HG03354 (cell line): ENCODE measurements at regions not wholly inside any gene's neighbourhood (a gene's known extent, or its start where the extent isn't known, plus 50 kb on each side); places are given as distances from the start of the nearest gene placed in this dataset.
"Not testable (repeated sequence)": the region's sequence is repeated elsewhere in the genome, so short reads cannot be mapped to it uniquely, and the experiment has no call there.

Experiments
- ATAC-seq: cut with Tn5 transposase; IDR thresholded peaks from one replicate; pipeline ENCODE4 v1.9.1; 2021; ENCODE audit warnings: mild to moderate bottlenecking; ENCODE audit not compliant: unreplicated experiment, poor library complexity, severe bottlenecking

DNA sequence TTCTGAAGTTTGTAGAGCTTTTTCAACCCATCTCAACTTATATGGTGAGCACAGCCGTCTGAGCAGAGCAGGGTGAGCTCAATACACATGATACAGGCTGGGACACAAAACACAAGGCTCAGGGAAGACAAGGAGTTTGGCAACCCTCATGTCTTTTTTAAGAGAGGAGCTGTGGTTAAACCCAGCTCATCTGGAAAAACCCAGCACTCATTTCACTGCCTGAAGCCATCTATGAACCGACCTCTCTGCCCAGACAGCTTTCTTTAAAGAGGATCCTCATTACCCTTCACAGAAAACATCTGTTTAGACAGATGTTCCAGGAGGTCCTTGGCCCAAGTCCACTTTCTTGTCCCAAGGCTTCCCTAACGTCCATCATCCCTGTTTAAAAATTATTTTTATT lies 170.0 kb upstream of the TSHZ3 start:
- no peak for ATAC-seq

DNA sequence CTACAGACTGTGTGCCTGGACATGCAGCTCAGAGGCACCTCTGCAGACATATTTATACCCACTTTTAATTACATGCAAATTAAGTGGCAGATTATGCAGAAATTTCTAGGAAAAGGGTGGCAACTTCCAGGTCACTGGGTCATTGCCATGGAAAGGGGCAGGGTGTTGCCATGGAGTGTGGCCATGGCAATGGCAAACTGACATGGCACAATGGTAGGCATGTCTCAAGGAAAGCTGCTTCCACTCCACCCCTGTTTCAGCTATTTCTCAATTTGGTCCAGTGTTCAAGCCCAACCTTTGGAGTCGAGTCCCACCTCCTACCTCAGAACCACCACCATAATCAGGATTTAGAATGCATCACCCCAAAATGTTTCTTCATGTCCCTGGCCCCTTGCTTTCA lies 170.7 kb upstream of the TSHZ3 start:
- no peak for ATAC-seq

DNA sequence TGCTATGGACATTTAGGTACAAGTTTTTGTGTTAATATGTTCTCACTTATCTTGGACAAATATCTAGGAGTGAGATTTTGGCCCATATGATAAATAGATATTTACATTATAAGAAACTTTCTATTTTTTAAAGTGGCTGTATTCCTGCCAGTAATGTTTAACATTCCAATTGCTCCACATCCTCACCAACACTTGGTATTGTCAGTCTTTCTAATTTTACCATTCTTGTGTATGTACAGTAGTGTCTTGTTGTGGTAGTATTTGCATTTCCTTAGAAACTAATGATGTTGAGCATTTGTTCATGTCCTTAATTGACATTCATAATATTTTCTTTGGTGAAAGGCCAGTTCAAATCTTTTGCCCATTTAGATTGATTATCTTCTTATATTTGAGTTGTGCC lies 171.4 kb upstream of the TSHZ3 start:
- no peak for ATAC-seq

DNA sequence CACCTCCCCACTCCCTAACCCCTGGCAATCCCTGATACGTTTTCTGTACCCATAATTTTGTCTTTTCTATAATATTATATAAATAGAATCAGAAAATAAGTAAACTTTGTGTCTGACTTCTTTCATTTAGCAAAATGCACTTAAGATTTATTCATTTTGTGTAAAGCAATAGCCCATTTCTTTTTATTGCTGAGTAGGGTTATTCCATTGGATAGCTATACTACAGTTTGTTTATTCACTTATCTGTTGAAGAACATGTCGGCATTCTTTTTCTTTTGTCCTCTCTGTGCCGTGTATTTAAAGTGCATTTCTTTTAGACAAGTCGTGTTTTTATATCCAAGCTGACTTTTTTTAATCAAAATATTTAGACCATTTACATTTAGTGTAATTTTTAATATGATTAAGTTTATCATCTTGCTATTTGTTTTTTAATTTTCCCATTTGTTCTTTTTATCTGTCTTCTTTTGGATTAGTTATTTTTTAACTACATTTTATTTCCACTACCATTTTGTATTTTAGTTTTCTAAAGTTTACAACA lies 176.4 kb upstream of the TSHZ3 start:
- no peak for ATAC-seq

DNA sequence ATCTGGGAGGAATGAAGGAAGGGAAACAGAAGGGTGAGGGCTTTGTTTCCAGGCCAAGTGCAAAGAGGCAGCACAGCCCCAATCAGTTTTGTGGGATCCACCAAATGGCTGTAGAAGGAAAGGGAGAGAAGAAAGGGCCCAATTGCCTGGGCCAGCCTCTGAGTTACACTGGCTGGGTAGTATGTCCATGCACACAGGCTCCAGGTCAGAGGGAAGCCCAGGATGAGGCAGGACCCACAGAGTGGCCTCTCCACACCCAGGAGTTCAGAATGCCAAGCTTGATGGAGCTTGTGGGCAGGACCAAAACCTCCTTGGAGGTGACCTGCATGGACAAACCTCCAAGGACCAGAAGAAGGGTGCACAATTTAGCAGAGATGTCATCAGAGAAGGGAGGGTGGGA lies 178.2 kb upstream of the TSHZ3 start:
- no peak for ATAC-seq

DNA sequence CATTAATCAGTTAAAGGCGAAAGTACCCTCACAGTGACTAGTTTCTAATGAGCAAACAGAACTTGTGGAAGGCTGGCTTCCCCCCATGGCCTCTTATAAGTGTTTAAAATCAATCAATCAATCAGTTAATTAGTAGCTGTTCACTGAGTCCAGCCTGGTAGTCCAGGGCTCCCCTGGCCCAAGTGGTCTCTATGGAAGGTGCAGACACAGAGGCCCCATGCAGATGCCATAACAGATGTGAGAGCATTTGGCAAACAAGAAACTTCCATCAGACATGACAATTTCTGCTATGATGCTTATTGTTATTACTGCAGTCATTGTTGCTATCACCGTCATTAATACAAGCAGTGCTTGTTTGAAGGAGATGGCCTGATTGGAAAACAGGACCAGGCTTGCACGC lies 179.0 kb upstream of the TSHZ3 start:
- ATAC-seq, result no peak

DNA sequence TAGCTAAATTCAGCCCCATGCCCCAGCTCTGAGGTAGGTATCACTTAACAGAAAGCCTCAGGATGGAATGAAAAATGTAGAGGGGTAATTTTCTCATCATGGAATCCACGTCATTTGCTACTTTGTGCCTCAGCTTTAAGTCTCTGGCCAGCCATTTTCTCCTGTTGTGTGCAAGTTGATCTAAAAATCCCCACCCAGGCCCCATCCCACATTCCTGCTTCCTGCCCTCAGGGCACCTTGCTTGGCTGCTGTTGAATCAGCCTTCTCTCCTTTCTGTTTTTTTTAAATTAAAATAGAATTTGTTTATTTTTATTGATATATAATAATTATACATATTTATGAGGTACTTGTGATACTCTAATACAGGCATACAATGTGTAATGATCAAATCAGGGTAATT lies 179.9 kb upstream of the TSHZ3 start:
- ATAC-seq, result no peak

DNA sequence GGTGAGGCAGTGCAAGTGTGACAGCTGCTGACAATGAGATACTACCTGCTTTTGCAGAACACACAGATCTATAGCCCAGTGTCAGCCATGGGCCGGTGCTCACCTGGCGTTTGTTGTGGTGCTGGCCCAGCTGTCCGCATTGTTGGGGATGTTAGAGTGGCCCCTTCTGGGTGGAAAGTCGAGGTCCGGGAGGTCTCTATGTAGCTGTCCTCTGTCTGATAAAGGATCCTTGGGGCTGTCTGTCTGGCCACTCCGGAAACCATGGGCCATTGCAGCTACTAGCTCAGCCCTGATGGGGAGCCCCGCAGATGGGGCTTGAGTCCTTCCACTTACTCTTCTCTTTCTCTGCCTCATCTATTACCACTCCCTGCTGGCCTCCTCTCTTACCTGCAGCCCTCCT lies 181.5 kb upstream of the TSHZ3 start:
- no peak for ATAC-seq

DNA sequence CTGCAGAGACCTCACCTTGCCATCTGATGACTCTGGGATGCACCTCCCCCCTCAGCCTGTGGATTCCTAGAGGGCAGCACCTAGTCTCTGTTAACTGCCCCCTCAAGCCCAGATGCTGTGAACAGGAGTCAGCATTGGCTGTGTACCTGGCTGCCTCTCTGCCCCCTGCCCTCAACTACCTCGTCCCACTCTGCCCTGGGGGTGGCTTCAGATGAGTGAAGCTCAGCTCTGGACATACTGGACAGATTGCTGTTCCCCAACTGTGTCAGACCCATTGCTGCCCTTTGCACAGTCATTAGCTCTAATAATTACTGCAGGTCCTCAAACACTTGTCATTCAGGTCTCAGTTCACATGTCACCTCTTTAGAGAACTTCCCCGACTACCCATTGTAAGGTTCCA lies 182.1 kb upstream of the TSHZ3 start:
- no peak for ATAC-seq

DNA sequence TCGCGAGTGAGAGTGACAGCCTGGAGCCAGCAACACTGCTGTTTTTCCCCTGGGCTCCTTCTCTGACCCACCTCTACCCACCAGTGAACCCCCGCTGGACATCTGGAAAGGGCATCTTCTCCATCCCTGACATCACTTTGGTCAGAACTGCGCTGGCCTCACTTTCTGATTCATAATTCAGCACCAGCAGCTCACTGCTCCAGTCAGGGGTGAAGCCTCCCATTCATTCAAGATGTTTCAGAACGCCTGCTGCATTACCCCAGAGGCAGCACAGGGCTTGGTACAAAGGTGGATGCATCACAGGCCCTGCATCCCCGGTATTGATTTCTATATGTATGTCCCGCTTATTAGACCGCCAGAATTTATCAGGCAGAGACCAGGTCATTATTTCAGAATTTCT lies 182.8 kb upstream of the TSHZ3 start:
- no peak for ATAC-seq

DNA sequence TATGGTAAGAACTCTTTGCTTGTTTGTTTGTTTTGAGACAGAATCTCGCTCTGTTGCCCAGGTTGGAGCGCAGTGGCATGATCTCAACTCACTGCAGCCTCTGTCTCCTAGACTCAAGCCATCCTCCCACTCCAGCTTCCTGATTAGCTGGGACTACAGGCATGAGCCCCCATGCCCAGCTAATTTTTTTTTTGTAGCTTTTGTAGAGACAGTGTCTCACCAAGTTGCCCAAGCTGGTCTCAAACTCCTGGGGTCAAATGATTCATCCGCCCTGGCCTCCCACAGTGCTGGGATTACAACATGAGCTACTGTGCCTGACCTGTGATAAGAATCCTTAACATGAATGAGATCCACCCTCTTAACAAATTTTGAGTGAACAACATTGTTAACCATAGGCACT lies 183.9 kb upstream of the TSHZ3 start:
- no peak for ATAC-seq

DNA sequence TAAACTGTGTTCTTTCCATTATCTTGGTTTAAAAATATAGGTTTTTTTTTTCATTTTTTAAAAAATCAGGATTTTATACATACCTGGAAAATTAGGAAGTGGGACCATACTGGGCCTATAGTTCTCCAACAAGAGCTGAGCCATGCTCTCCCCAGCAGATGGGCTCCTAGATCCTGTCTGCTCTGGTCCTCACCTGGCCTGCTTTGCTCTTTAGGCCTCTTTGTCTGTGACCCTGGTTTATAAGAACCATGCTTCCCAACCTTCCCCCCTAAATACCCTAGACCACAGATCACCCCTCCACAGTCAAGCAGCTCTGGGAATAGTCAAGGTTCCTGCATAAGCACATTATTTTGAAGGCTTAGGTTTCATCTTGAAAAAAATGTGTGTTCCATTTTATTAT lies 185.0 kb upstream of the TSHZ3 start:
- no peak for ATAC-seq

DNA sequence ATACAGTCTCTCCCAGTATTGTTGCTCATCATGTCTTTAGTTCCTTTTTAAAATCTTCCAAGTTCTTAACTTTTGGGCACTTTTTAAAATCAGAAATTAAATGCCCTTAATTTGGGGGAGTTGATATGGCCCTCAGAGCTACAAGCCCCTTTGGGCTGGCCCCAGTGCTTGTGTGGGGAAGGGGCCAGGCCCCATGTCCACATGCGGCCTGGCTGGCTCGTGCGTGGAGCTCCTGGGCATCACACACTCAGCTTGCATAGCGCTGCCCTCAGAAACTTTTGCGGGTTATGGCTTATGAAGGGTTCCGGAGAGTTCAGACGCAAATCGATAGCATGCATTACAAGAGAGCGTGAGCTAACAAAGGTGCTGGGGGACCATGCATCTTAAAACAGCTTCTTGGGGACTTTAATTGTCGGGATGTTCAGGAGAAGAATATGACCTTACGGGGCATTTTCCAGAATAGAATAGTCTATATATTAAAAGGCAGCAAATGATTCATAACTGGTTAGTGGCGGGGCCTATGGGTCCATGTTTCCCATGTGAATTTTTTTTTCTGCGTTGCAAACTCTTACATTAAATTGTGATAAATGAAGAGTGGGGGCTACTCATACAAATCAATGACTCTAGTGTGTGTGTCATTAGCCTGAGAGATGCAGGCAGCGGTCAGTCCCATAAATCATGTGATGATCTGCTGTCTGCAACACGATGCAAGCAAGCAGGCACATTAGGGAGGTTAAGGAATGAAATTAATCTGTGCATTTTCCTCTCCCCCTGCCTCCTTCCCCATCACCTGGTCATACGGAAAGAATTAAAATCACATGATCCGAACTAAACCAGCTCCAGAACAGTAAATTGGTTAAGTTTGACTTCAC lies 185.8 kb upstream of the TSHZ3 start:
- no peak for ATAC-seq

DNA sequence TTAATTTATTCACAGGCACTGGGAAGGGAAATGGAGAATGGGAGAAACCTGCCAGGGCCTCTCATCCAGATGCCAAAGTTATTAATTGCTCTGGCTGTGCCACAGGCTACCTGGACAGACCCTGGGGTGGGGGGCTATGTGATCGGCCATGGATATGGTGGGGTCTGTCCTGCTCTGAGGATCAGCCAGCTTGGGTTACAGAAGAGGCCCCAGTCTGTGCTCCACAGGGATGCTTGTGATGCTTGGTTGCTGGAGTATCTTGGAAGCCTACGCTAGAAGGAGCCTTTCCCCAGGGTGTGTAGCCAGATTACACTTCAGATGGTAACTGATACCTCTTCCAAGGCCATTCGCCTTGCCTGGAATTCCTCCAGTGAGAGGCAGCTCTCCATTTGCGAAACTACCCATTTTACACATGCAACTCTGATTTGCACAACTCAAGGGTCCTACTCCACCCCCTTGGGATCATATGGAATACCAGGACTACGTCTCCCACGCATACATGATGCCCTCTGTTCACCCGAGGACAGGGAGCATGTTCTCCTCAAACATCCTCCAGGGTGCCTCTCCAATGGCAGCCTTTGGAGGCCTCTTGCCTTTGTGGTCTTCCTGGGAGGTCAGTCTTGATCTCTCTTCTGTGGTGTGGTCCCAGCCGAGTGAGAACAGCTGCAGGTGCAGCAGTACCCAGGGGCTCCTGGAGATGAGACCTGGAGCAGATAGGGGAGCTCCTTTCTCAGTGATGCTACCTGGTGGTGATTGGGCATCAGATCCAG lies 186.6 kb upstream of the TSHZ3 start:
- ATAC-seq, result no peak

DNA sequence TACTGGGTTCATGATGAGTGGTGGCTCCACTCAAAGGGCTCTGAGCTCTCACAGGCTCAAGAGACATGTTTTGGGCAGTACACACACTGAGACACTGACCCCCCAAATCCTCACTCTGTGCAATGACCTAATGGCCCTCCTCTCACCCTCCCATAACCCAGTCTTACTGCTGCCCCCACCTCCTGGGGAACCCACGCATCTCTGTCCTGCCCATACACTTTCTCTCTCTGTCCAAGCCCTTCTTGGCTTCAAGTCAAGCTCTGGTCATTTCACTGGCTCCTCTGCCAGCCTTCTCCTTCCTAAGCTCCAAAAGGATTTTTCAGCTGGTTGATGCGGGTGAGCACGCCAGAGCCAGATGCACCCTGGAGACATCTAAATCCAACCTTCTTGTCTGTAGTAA lies 187.9 kb upstream of the TSHZ3 start:
- no peak for ATAC-seq

DNA sequence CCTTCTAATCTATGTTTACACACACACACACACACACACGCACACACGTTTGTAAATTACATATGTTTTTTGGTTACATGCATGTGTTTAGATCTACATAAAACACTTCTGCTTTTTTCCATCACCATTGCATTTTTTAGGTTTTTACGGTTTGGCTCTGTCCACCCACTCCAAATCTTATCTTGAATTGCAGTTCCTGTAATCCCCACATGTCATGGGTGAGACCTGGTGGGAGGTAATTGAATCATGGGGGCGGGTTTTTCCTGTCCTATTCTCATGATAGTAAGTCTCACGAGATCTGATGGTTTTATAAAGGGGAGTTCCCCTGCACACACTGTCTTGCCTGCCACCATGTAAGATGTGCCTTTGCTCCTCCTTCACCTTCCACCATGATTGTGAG lies 188.7 kb upstream of the TSHZ3 start:
- ATAC-seq, result not testable (repeated sequence)

DNA sequence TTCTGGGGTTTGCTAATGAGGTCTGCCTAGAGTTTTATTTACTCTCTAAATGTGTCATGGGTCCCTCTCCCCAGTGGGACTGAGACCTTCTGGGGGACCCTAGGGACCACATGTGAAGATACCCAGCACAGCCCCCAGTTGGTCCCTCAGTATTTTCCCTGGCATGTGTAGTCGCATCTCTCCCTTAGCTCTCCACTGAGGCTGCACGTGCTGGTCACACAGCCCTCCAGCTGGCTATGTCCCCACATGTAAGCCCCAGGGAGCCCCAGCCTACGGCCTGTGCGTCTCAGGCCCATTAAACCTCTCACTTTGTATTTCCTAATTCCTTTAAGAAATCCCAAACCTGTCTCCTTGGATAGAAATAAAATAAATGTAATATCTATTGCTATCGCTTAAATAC lies 189.6 kb upstream of the TSHZ3 start:
- ATAC-seq, result no peak

DNA sequence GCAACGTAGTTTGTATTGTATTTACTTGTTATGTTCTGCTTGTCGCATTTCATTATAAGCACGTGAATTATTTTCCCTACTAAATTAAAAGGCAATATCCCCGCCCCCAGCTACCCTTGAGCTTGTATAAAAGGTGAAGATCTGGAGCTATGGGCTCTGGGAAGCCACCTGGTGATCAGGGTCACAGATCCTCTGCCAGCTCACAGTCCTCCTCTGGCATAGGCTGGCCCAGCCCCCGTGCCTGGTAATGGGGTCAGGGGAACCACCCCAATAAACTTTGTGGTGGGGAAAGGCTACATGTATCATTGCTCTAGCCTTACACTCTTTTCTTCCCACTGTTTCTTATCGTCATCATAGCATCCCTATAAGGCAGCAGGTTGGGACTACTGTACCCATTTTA lies 190.2 kb upstream of the TSHZ3 start:
- no peak for ATAC-seq

DNA sequence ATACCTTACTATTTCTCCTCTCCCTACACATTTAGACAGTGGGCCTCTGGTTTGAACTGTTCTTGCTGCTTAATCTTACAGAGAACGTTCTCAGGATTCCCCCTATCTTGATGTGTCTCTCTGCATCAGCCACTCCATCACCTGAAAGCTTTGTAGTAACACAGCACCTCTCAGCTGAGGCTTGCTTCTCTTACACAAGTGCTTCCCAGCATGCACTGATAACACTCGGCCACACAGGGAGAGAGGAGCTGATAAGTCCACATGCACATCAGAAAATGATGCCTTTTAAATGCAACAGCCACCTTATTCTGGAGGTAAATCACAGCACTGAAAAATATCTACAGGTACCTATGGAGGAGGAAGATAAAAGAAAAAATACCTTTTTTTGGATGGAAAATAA lies 192.2 kb upstream of the TSHZ3 start:
- no peak for ATAC-seq

DNA sequence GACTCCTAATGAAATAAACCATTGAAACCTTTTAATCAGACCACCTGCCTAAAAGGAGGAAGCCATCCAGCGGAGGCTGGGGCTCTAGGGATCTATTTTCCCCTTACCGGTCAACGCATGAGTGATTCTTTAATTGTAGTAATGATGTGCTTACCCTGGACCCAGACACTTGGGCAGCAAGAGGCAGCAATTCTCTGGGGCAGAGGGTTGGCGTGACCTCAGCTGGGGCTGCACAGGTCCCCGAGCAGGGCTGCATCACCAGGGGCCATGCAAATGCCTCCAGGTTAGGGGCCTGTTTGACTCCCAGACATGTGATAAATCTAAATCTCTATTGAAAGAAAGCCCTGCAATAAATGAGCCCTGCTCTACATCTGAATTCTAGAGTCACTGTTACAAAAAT lies 194.2 kb upstream of the TSHZ3 start:
- no peak for ATAC-seq

DNA sequence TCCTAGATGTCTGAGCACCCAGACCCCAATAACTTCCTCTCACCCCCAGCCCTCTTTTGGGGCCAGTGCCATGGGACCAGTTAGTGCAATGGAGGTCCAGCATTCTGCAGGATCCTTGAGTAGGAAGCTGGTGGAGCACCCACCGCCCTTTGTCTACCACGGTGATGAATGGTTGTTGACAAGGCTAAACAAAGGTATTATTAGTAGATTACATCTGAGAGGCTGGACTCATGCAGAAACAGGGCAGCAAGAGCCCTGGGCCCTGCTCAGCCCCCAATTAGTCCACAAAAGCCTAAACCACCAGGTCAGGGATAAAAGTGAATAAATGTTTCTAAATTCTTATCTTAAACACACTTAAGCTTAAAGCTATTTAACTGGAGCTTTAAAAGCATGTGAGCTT lies 196.5 kb upstream of the TSHZ3 start:
- no peak for ATAC-seq
